ENCODE measurements at regions not wholly inside any gene's neighbourhood (a gene's known extent, or its start where the extent isn't known, plus 50 kb on each side); places are given as distances from the start of the nearest gene placed in this dataset.

GRCh38 chr18:53772293-53772692, 452.2 kb downstream of the MBD2 start:
- intact Hi-C loops (cut with DNase I), result no loop called here
- no peaks in the 10 kb centered on the region for H3K9me3 ChIP-seq
- H3K4me3 ChIP-seq, result no peak overlapping the region
- H3K27me3 ChIP-seq (replicated peaks; ENCODE audit: insufficient read depth), result no peaks in the 10 kb centered on the region
- H3K4me1 ChIP-seq (replicated peaks), result no peaks in the 10 kb centered on the region
- WGBS, result 46% methylated on average over 2 of the region's 2 CpGs
- no peak for DNase-seq (ENCODE audit: low spot score)
- no peak for TF ChIP-seq CTCF (IDR thresholded peaks at IDR 0.05)
- no peak for TF ChIP-seq POLR2AphosphoS5 (IDR thresholded peaks at IDR 0.05)
- TF ChIP-seq POLR2A (IDR thresholded peaks at IDR 0.05), result no peak
- no peak overlapping the region for H3K27ac ChIP-seq
- H3K36me3 ChIP-seq, result no peaks in the 10 kb centered on the region

GRCh38 chr18:53771664-53772063, 452.8 kb downstream of the MBD2 start:
- no peak for DNase-seq (ENCODE audit: low spot score)

GRCh38 chr18:53765211-53765610, 459.3 kb downstream of the MBD2 start:
- intact Hi-C loops (cut with DNase I), result no loop called here
- Histone ChIP-seq H3K36me3 (no peaks in the 10 kb centered on the region), H3K27ac (no peak overlapping the region), H3K4me3 (no peak overlapping the region), H3K27me3 (replicated peaks; ENCODE audit: insufficient read depth) (no peaks in the 10 kb centered on the region), H3K9me3 (no peaks in the 10 kb centered on the region), H3K4me1 (replicated peaks) (no peaks in the 10 kb centered on the region)
- TF ChIP-seq POLR2A (IDR thresholded peaks at IDR 0.05) (no peak), CTCF (IDR thresholded peaks at IDR 0.05) (no peak), POLR2AphosphoS5 (IDR thresholded peaks at IDR 0.05) (no peak)
- 45% methylated on average over 3 of the region's 3 CpGs for WGBS
- no peak for DNase-seq (ENCODE audit: low spot score)

More at GRCh38 chr18:53771664-53772063, 452.8 kb downstream of the MBD2 start:
- Histone ChIP-seq H3K36me3 (no peaks in the 10 kb centered on the region), H3K4me3 (no peak overlapping the region), H3K27me3 (replicated peaks; ENCODE audit: insufficient read depth) (no peaks in the 10 kb centered on the region), H3K4me1 (replicated peaks) (no peaks in the 10 kb centered on the region), H3K9me3 (no peaks in the 10 kb centered on the region), H3K27ac (no peak overlapping the region)
- intact Hi-C loops (cut with DNase I), result no loop called here
- TF ChIP-seq POLR2AphosphoS5 (IDR thresholded peaks at IDR 0.05), result no peak
- no peak for TF ChIP-seq POLR2A (IDR thresholded peaks at IDR 0.05)
- TF ChIP-seq CTCF (IDR thresholded peaks at IDR 0.05), result no peak

- Histone ChIP-seq H3K27me3 (replicated peaks; ENCODE audit: insufficient read depth) (no peaks in the 10 kb centered on the region), H3K27ac (no peak overlapping the region), H3K9me3 (no peaks in the 10 kb centered on the region), H3K4me1 (replicated peaks) (no peaks in the 10 kb centered on the region), H3K36me3 (no peaks in the 10 kb centered on the region), H3K4me3 (no peak overlapping the region)
- no peak for DNase-seq (ENCODE audit: low spot score)
- TF ChIP-seq POLR2A (IDR thresholded peaks at IDR 0.05) (no peak), POLR2AphosphoS5 (IDR thresholded peaks at IDR 0.05) (no peak), CTCF (IDR thresholded peaks at IDR 0.05) (no peak)
- 97% methylated on average over 1 of the region's 1 CpG for WGBS
- intact Hi-C loops (cut with DNase I), result no loop called here
Observed at GRCh38 chr18:53764086-53764485, 460.4 kb downstream of the MBD2 start.

- DNase-seq (ENCODE audit: low spot score), result no peak
- H3K4me1 ChIP-seq (replicated peaks), result no peaks in the 10 kb centered on the region
- no peaks in the 10 kb centered on the region for H3K27me3 ChIP-seq (replicated peaks; ENCODE audit: insufficient read depth)
- 60% methylated on average over 2 of the region's 2 CpGs for WGBS
- TF ChIP-seq POLR2AphosphoS5 (IDR thresholded peaks at IDR 0.05) (no peak), POLR2A (IDR thresholded peaks at IDR 0.05) (no peak), CTCF (IDR thresholded peaks at IDR 0.05) (no peak)
- no peak overlapping the region for H3K27ac ChIP-seq
- no peaks in the 10 kb centered on the region for H3K36me3 ChIP-seq
- H3K9me3 ChIP-seq, result no peaks in the 10 kb centered on the region
- intact Hi-C loops (cut with DNase I), result no loop called here
- H3K4me3 ChIP-seq, result no peak overlapping the region
Observed at GRCh38 chr18:53757328-53757727, 467.1 kb downstream of the MBD2 start.

All from prostate gland (tissue), 2 donors.